VCaP (cell line): ENCODE measurements at regions not wholly inside any gene's neighbourhood (a gene's known extent, or its start where the extent isn't known, plus 50 kb on each side); places are given as distances from the start of the nearest gene placed in this dataset.

Experiments used
- H3K27ac ChIP-seq: fragments of 450-650 bp; 2 replicates; pipeline ENCODE4 v1.5.1; 2017
- TF ChIP-seq, protein P1 (sequence below): fragments of 450-650 bp; conservative IDR thresholded peaks from 2 replicates; pipeline ENCODE4 v1.5.1; 2017; ENCODE audit warnings: mild to moderate bottlenecking, moderate library complexity

GRCh38 chr11:26827567-26828081 is 105.8 kb upstream of the SLC5A12 start:
- TF ChIP-seq, protein P1, sequence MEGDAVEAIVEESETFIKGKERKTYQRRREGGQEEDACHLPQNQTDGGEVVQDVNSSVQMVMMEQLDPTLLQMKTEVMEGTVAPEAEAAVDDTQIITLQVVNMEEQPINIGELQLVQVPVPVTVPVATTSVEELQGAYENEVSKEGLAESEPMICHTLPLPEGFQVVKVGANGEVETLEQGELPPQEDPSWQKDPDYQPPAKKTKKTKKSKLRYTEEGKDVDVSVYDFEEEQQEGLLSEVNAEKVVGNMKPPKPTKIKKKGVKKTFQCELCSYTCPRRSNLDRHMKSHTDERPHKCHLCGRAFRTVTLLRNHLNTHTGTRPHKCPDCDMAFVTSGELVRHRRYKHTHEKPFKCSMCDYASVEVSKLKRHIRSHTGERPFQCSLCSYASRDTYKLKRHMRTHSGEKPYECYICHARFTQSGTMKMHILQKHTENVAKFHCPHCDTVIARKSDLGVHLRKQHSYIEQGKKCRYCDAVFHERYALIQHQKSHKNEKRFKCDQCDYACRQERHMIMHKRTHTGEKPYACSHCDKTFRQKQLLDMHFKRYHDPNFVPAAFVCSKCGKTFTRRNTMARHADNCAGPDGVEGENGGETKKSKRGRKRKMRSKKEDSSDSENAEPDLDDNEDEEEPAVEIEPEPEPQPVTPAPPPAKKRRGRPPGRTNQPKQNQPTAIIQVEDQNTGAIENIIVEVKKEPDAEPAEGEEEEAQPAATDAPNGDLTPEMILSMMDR = no peak

GRCh38 chr11:26828288-26828687 is 106.4 kb upstream of the SLC5A12 start:
- H3K27ac ChIP-seq = peak overlapping the region; percentile 65
- TF ChIP-seq, protein P1 = no peak

More at GRCh38 chr11:26827567-26828081, 105.8 kb upstream of the SLC5A12 start:
- H3K27ac ChIP-seq = peak overlapping the region; percentile 65

DNA sequence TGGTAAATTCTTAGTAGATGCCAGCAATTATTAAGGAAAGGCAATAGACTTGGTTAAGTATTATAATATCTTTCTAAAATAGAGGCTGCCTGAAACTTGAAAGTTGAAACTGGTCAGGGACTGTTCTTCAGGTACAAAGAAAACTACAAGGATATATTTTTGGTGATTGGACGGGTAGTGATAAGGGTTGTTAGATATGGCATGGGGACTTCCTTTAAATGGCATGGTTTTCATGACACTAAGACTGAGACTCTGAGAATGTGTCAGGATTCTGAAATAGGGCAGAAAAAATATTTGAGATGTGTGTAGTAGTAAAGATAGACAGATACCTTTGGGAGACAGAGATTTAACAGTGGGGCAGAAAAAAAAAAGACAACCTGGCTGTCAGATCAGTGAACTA is 108.4 kb upstream of the SLC5A12 start:
- TF ChIP-seq, protein P1 = no peak
- no peak overlapping the region for H3K27ac ChIP-seq

GRCh38 chr11:26830757-26831156 is 108.9 kb upstream of the SLC5A12 start:
- H3K27ac ChIP-seq = no peak overlapping the region
- TF ChIP-seq, protein P1 = no peak

GRCh38 chr11:26834601-26835000 is 112.7 kb upstream of the SLC5A12 start:
- no peak overlapping the region for H3K27ac ChIP-seq
- TF ChIP-seq, protein P1 = no peak

DNA sequence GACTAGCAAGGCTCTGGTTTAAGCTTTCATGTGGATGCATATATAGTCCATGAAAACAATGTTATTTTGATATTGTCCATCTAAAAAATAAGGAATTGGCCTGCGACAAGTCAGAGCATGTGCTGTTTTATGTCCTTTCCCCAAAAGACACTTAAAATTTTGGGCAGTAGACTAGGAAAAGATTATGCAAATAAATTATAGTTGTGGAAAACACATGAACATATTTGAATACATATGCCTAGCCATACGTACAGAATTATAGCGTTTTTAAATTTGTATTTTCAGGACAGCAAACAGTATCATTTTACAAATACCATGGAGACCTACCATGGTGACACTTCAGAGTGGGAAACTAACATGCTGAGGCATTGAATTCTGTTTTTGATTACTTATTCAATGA is 113.8 kb upstream of the SLC5A12 start:
- TF ChIP-seq, protein P1 = no peak
- H3K27ac ChIP-seq = no peak overlapping the region

DNA sequence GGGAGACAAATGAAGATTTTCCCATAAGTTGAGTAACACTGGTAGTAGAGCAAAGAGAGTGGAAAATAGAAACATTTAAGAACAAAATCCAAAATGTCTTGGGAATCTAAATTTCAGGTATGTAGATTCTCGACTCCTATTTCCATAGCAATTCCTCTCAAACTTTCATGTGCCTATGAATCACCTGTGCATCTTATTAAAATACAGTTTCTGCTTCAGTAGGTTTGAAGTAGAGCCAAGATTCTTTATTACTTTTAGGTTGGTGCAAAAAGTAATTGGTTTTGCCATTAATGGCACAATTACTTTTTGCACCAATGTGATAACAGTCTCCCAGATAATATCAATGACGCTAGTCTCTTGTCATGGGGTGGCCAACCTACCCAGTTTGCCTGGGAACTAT is 115.3 kb upstream of the SLC5A12 start:
- no peak overlapping the region for H3K27ac ChIP-seq
- TF ChIP-seq, protein P1 = no peak
